Activated T-cell treated with anti-CD3 and anti-CD28 coated beads for 1 hour (primary cell): ENCODE measurements at regions not wholly inside any gene's neighbourhood (a gene's known extent, or its start where the extent isn't known, plus 50 kb on each side); places are given as distances from the start of the nearest gene placed in this dataset.

Experiments used
- DNase-seq: peaks from one replicate; pipeline ENCODE4 v3.0.0-alpha.2; 2020; ENCODE audit warnings: low read depth

GRCh38 chr13:106958621-106959048 lies 390.7 kb upstream of the ARGLU1 start:
- DNase-seq, result no peak

- no peak for DNase-seq
Observed at GRCh38 chr13:106942563-106942962, 374.6 kb upstream of the ARGLU1 start.

GRCh38 chr13:106941779-106942178 lies 373.8 kb upstream of the ARGLU1 start:
- DNase-seq, result no peak

GRCh38 chr13:106927421-106927820 lies 359.5 kb upstream of the ARGLU1 start:
- DNase-seq, result no peak

- no peak for DNase-seq
Observed at GRCh38 chr13:106922384-106922783, 354.4 kb upstream of the ARGLU1 start.

- DNase-seq, result no peak
Observed at GRCh38 chr13:106919638-106920037, 351.7 kb upstream of the ARGLU1 start.

GRCh38 chr13:106919133-106919532 lies 351.2 kb upstream of the ARGLU1 start:
- no peak for DNase-seq

GRCh38 chr13:106918557-106918860 lies 350.6 kb upstream of the ARGLU1 start:
- DNase-seq, result no peak

- DNase-seq, result peak; percentile 39
Observed at GRCh38 chr13:106917673-106918556, 350.0 kb upstream of the ARGLU1 start.

- no peak for DNase-seq
Observed at GRCh38 chr13:106917024-106917571, 349.2 kb upstream of the ARGLU1 start.

GRCh38 chr13:106916329-106916976 lies 348.5 kb upstream of the ARGLU1 start:
- no peak for DNase-seq

- DNase-seq, result no peak
Observed at GRCh38 chr13:106915146-106915545, 347.2 kb upstream of the ARGLU1 start.

GRCh38 chr13:106911627-106912026 lies 343.7 kb upstream of the ARGLU1 start:
- no peak for DNase-seq

- no peak for DNase-seq
Observed at GRCh38 chr13:106911020-106911419, 343.1 kb upstream of the ARGLU1 start.

GRCh38 chr13:106906426-106906996 lies 338.6 kb upstream of the ARGLU1 start:
- no peak for DNase-seq

- DNase-seq, result no peak
Observed at GRCh38 chr13:106905380-106906162, 337.6 kb upstream of the ARGLU1 start.

- DNase-seq, result no peak
Observed at GRCh38 chr13:106899442-106899841, 331.5 kb upstream of the ARGLU1 start.

- DNase-seq, result no peak
Observed at GRCh38 chr13:106898231-106898630, 330.3 kb upstream of the ARGLU1 start.

GRCh38 chr13:106888148-106888547 lies 320.2 kb upstream of the ARGLU1 start:
- no peak for DNase-seq

- no peak for DNase-seq
Observed at GRCh38 chr13:106887686-106888085, 319.7 kb upstream of the ARGLU1 start.

- DNase-seq, result no peak
Observed at GRCh38 chr13:106883976-106884375, 316.0 kb upstream of the ARGLU1 start.

GRCh38 chr13:106882246-106882645 lies 314.3 kb upstream of the ARGLU1 start:
- DNase-seq, result no peak
